Neural progenitor cell (in vitro differentiated cells): ENCODE measurements at regions not wholly inside any gene's neighbourhood (a gene's known extent, or its start where the extent isn't known, plus 50 kb on each side); places are given as distances from the start of the nearest gene placed in this dataset.

Source experiments
- EZH2 ChIP-seq: fragments of 200-600 bp; sonication (generic); IDR thresholded peaks from 2 replicates; pipeline ENCODE4 v1.6.1; 2017; ENCODE audit warnings: antibody characterized with exemption, mild to moderate bottlenecking, moderate library complexity
- TF ChIP-seq, protein P1 (sequence below): fragments of 200-600 bp; sonication (generic); IDR thresholded peaks from 2 replicates; pipeline ENCODE4 v1.5.1; 2017; ENCODE audit warnings: antibody characterized with exemption, mild to moderate bottlenecking

DNA sequence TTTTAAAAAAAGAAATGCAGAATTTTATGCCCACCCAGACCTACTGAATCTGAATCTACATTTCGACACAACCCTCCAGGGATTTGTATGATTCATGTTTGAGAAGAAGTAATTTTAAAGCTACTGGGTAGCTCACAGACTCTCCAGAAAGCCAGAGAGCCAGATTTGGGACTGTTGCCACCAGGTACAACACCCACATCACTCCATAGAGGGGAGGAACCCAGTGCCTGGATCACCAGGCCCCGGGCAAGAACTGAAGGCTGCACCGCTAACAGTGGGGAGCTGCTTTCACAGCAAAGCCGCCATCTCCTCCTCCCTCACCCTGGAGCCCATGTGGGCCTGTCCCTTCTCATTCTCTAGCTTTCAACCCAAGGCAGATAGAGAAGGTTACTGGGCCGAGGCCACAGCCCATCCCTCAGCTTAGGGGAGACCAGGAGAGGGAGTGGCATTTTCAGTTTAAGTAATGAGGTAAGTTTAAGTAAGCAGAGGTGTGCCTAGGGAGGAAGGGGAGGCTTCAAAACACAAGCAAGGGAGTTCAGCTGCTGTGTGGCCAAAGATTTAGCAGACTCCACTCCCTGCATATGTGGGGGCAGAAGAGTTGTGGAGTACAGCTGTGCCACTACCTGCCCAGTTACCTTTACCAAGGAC, 109.8 kb downstream of the IL12A start:
- TF ChIP-seq EZH2: no peak
- TF ChIP-seq, protein P1, sequence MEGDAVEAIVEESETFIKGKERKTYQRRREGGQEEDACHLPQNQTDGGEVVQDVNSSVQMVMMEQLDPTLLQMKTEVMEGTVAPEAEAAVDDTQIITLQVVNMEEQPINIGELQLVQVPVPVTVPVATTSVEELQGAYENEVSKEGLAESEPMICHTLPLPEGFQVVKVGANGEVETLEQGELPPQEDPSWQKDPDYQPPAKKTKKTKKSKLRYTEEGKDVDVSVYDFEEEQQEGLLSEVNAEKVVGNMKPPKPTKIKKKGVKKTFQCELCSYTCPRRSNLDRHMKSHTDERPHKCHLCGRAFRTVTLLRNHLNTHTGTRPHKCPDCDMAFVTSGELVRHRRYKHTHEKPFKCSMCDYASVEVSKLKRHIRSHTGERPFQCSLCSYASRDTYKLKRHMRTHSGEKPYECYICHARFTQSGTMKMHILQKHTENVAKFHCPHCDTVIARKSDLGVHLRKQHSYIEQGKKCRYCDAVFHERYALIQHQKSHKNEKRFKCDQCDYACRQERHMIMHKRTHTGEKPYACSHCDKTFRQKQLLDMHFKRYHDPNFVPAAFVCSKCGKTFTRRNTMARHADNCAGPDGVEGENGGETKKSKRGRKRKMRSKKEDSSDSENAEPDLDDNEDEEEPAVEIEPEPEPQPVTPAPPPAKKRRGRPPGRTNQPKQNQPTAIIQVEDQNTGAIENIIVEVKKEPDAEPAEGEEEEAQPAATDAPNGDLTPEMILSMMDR: no peak
